ENCODE measurements at regions not wholly inside any gene's neighbourhood (a gene's known extent, or its start where the extent isn't known, plus 50 kb on each side); places are given as distances from the start of the nearest gene placed in this dataset.

DNA sequence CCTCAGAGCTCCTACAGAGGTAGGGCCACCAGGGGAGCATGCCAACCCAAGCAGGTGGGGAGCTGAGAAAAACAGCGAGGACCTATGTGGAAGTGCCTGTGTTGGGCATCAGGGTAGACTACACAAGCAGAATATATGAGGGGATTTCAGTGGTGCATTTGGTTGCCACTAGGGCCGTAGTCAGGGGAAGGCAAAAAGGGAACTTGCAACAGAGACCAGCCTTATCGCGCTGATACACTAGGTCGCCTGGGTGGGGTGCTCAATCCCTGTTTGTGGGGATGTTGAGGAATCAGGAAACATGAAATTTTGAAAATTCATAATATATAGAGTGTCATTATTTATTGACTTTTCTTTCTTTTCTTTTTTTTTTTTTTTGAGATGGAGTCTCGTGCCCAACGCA lies 370.9 kb upstream of the PRR16 start:
- no peaks in the 10 kb centered on the region for H4K20me1 ChIP-seq (ENCODE audit: insufficient read depth, low read length)
- H3K4me3 ChIP-seq (ENCODE audit: low read depth, low read length, poor library complexity, severe bottlenecking): no peak overlapping the region
- no peaks in the 10 kb centered on the region for H3K9me3 ChIP-seq (ENCODE audit: low read length)
- no TSS peak for BruUV-seq (replicated peaks)
- no peak overlapping the region for H3K4me2 ChIP-seq (ENCODE audit: low read length)
- POLR2A ChIA-PET: no interaction called here
- H2AFZ ChIP-seq (ENCODE audit: low read length): no peak overlapping the region
- CTCF ChIA-PET (ENCODE audit: unreplicated experiment): no interaction called here
- no peaks in the 10 kb centered on the region for H3K9me2 ChIP-seq (ENCODE audit: insufficient read depth, low read length)
- no peak overlapping the region for H3K27ac ChIP-seq (ENCODE audit: low read depth, low read length, poor library complexity, severe bottlenecking)
- H3K36me3 ChIP-seq (ENCODE audit: insufficient read depth, low read length): no peaks in the 10 kb centered on the region
- intact Hi-C loops (cut with micrococcal nuclease; ENCODE audit: unreplicated experiment): no loop called here
- TF ChIP-seq CTCF (conservative IDR thresholded peaks at IDR 0.05; ENCODE audit: low read length): no peak
- no peak for TF ChIP-seq EZH2phosphoT487 (IDR thresholded peaks at IDR 0.05; ENCODE audit: borderline replicate concordance, low read depth, low read length)
- no peaks in the 10 kb centered on the region for H3K79me2 ChIP-seq (ENCODE audit: insufficient read depth, low read depth, low read length)
- H3K4me1 ChIP-seq (ENCODE audit: insufficient read depth, low read length, poor library complexity, severe bottlenecking): no peaks in the 10 kb centered on the region
- DNase-seq (ENCODE audit: low spot score): peak; percentile 1

- intact Hi-C loops (cut with micrococcal nuclease; ENCODE audit: unreplicated experiment): no loop called here
- Histone ChIP-seq H4K20me1 (ENCODE audit: insufficient read depth, low read length) (no peaks in the 10 kb centered on the region), H3K27ac (ENCODE audit: low read depth, low read length, poor library complexity, severe bottlenecking) (no peak overlapping the region), H3K9me3 (ENCODE audit: low read length) (no peaks in the 10 kb centered on the region), H3K4me2 (ENCODE audit: low read length) (no peak overlapping the region), H3K4me1 (ENCODE audit: insufficient read depth, low read length, poor library complexity, severe bottlenecking) (no peaks in the 10 kb centered on the region), H3K36me3 (ENCODE audit: insufficient read depth, low read length) (no peaks in the 10 kb centered on the region), H3K9me2 (ENCODE audit: insufficient read depth, low read length) (no peaks in the 10 kb centered on the region), H3K4me3 (ENCODE audit: low read depth, low read length, poor library complexity, severe bottlenecking) (no peak overlapping the region), H2AFZ (ENCODE audit: low read length) (no peak overlapping the region), H3K79me2 (ENCODE audit: insufficient read depth, low read depth, low read length) (no peaks in the 10 kb centered on the region)
- DNase-seq (ENCODE audit: low spot score): no peak
- TF ChIP-seq EZH2phosphoT487 (IDR thresholded peaks at IDR 0.05; ENCODE audit: borderline replicate concordance, low read depth, low read length): no peak
- no peak for TF ChIP-seq CTCF (conservative IDR thresholded peaks at IDR 0.05; ENCODE audit: low read length)
- BruUV-seq (replicated peaks): no TSS peak
- ChIA-PET CTCF (ENCODE audit: unreplicated experiment) (no interaction called here), POLR2A (interaction anchor here (0.5 kb wide), 1 partner anchor 25 kb away, joined by 3 read pairs; no protein-coding TSS in a partner anchor)
Observed at GRCh38 chr5:120096413-120096812, 367.7 kb upstream of the PRR16 start.

DNA sequence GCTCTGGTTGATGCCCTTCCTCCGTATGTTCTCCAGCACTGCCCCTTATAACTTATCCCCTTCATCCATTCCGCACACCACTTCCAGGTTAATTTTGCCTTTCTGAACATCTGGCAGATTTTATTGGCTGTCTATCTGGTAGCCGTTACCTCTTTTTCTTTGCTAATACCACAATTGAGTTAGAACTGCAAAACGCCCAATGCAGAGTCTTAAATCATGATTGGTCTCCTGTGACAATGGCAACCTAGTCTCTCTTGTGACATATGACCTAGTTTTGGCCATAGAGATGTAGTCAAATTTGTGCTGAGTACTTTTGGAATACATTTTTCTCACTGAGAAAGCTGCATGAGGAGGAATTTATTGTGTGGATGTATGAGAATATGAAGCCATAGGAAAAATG lies 365.7 kb upstream of the PRR16 start:
- intact Hi-C loops (cut with micrococcal nuclease; ENCODE audit: unreplicated experiment): no loop called here
- H3K4me1 ChIP-seq (ENCODE audit: insufficient read depth, low read length, poor library complexity, severe bottlenecking): no peaks in the 10 kb centered on the region
- no peak overlapping the region for H3K4me2 ChIP-seq (ENCODE audit: low read length)
- H3K79me2 ChIP-seq (ENCODE audit: insufficient read depth, low read depth, low read length): no peaks in the 10 kb centered on the region
- H3K36me3 ChIP-seq (ENCODE audit: insufficient read depth, low read length): no peaks in the 10 kb centered on the region
- DNase-seq (ENCODE audit: low spot score): no peak
- H3K9me3 ChIP-seq (ENCODE audit: low read length): no peaks in the 10 kb centered on the region
- H3K4me3 ChIP-seq (ENCODE audit: low read depth, low read length, poor library complexity, severe bottlenecking): no peak overlapping the region
- CTCF ChIA-PET (ENCODE audit: unreplicated experiment): no interaction called here
- POLR2A ChIA-PET: no interaction called here
- no peak overlapping the region for H2AFZ ChIP-seq (ENCODE audit: low read length)
- no peaks in the 10 kb centered on the region for H4K20me1 ChIP-seq (ENCODE audit: insufficient read depth, low read length)
- no peak overlapping the region for H3K27ac ChIP-seq (ENCODE audit: low read depth, low read length, poor library complexity, severe bottlenecking)
- no peak for TF ChIP-seq CTCF (conservative IDR thresholded peaks at IDR 0.05; ENCODE audit: low read length)
- TF ChIP-seq EZH2phosphoT487 (IDR thresholded peaks at IDR 0.05; ENCODE audit: borderline replicate concordance, low read depth, low read length): no peak
- H3K9me2 ChIP-seq (ENCODE audit: insufficient read depth, low read length): no peaks in the 10 kb centered on the region
- no TSS peak for BruUV-seq (replicated peaks)

Data from OCI-LY7 (cell line).